ENCODE measurements at regions not wholly inside any gene's neighbourhood (a gene's known extent, or its start where the extent isn't known, plus 50 kb on each side); places are given as distances from the start of the nearest gene placed in this dataset.

DNA sequence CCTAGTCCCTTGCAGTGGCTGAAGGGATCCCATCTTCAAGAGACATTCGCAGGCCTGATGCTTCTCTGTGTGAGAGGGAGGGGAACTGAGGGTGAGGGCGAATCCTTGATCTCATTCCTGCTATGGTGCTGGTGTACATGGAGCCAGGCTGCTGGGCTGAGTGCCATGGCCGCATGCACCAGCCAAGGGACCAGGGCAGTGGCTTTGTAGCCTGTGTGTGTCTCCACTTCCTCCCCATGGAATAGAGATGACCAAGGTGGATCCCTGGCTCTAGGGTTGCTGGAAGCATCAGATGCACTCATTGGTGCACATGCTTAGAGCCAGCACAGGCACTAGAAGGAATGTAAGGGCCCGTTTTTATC is 195.0 kb downstream of the FOXL1 start:
- DNase-seq (ENCODE audit: low spot score): no peak

DNA sequence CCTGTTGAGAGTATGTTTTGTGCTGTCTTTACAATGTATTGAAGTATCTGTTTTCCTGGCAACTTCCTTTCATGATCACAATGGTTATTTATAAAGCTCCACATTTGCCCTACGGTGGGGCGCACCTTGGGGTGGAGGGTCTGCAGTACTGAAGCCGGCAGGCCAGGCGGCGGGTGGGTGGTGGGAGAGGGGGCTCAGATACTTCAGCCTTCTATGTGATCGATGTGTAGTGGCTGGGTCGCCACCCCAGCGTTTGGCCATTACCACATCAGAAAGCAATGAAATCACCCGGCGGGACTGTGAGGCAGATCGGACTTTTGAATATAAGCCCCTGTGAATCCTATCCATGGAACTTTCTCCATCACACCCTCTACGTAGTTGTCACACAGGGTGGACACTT is 196.6 kb downstream of the FOXL1 start:
- DNase-seq (ENCODE audit: low spot score): no peak

DNA sequence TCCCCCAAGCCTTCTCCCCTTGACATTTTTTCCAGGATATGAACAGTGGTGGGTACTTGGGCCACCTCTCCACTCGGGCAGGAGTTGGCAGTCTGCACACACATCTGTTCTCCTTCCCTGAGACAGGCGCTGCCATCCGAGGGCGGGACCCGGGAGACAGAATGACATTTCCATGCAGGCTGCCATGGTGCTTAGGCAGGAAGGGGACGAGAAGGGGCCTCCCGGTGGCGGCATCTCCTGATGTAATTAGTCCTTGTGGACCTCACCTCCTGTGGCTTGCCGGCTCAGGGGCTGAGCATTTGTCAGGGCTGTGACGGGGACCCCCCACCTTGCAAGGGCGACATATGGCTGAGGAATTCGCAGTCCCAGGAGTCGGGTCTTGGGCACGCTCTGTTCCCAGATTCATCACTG is 197.2 kb downstream of the FOXL1 start:
- no peak for DNase-seq (ENCODE audit: low spot score)

GRCh38 chr16:86777381-86777946 is 199.1 kb downstream of the FOXL1 start:
- no peak for DNase-seq (ENCODE audit: low spot score)

- no peak for DNase-seq (ENCODE audit: low spot score)
These were observed 199.9 kb downstream of the FOXL1 start for GRCh38 chr16:86778108-86778745.

DNA sequence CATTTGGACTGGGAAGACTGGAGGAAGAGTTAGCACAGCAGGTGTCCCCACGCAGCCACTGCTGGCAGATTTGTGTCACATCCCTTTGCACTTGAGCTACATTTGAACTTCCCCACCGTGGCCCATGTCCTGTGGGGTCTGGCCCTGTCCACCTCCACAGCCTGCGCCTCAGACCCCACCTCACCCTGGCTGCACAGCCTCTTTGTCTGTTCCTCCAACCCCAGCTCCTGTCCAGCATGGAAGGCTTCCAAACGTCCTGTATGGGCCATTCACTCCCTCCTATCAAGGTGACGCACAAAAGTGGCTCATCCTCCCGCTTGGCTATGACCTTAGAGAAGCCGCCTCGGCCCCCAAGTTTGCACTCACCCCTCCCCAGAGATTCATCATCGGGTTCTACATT is 200.6 kb downstream of the FOXL1 start:
- DNase-seq (ENCODE audit: low spot score): no peak

DNA sequence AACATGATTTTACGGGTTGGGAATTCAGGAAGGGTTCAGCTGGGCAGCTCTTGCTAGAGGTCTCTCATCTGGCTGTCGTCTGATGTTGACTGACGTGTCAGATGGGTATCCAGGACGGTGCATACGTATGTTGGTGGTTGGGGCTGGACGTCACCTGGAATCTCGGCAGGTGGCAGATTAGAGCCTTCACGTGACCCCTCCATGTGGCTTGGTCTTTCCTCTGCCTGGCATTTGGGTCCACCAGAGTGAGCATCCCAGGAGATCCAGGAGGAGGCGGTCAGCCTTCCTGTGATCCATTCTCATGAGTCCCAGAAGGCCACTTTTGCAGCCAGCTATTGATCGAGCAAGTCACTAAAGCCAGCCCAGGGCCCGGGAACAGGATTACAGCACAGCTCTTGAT is 202.7 kb downstream of the FOXL1 start:
- DNase-seq (ENCODE audit: low spot score): no peak

GRCh38 chr16:86783636-86784626 is 205.6 kb downstream of the FOXL1 start:
- DNase-seq (ENCODE audit: low spot score): peak; percentile 4

DNA sequence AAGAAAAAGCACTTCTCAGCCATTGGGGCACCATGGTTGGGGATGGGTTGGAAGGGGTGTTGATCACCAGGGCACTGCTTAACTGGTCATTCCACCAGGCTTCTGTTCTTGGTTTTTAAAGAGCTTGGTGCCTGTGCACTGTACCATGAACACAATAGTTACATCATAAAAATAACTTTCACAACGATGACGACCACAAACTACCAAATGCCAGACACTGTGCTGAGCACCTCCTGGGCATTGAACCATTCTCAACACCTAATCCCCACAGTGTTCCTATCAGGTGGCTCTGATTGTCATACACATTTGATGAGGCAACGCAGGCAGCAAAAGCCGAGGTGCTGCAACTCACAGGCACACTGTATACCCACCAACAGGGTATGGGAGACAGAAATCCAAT is 208.0 kb downstream of the FOXL1 start:
- no peak for DNase-seq (ENCODE audit: low spot score)

- no peak for DNase-seq (ENCODE audit: low spot score)
These were observed 208.6 kb downstream of the FOXL1 start for GRCh38 chr16:86786994-86787393.

DNA sequence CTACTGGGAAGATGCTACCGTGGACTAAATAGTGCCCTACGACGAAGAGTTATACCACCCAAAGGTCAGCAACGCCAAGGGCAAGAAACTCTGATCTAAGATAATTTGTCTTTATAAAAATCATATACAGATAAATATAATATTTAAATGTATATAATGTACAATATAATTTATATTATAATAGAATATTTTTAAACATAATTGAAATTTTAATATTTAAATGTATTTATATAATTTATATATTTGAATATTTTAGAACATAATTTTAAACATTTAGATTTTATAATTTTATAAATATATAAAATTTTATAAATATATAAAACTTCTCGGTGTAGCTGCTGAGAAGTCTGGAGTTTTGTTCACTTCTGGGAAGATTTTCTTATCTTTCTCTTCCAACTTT is 209.2 kb downstream of the FOXL1 start:
- DNase-seq (ENCODE audit: low spot score): no peak

- no peak for DNase-seq (ENCODE audit: low spot score)
These were observed 211.3 kb downstream of the FOXL1 start for GRCh38 chr16:86789621-86790051.

GRCh38 chr16:86791287-86792035 is 213.1 kb downstream of the FOXL1 start:
- DNase-seq (ENCODE audit: low spot score): no peak

DNA sequence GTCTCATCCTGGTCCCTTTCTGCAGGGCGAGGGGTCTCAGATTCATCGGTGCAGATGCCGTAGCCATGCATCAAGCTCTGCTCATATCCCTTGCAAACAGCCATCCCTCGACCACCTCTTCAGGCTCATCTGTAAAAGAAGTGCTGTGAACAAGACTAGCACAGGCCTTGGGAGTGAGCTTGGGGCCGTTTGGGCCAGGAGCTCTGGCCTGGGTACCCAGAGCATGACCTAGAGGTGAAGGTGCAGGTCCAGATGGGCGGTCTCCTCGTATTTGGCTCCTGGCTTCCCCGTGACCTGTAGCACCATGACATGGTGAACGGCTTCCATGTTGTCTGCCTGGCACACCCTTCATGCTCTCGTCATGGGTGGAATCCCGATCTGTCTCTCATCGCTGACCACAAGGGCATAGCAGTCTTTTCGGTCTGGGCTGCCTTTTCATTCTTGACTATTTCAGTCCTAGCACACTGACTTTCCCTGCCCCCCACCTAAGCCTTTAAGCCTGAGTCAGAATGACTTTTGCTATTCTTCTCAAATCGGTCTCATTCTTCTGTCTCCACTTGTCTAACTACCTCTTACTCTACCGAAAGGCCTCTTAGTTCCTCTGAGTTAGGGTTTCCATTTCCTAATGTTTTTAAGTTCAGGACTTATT is 216.0 kb downstream of the FOXL1 start:
- DNase-seq (ENCODE audit: low spot score): no peak

DNA sequence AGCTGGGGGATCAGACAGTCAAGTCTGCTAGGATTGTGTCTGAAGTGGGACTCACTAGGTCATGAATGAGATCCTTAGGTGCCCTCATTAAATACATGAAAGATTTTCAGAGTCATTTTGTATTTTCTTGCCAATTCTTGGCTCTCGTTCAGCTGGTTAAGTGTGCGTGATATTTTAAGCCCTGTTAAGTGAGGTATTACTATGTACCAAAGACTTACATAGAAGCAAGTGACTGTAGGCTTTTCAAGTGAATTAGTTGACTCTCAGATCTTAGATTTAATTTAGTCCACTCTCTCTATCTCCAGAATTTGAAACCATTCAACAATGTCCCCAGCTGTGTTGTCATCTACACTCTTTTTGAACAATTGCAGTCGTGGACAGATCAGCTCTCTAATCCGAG is 219.4 kb downstream of the FOXL1 start:
- no peak for DNase-seq (ENCODE audit: low spot score)

DNA sequence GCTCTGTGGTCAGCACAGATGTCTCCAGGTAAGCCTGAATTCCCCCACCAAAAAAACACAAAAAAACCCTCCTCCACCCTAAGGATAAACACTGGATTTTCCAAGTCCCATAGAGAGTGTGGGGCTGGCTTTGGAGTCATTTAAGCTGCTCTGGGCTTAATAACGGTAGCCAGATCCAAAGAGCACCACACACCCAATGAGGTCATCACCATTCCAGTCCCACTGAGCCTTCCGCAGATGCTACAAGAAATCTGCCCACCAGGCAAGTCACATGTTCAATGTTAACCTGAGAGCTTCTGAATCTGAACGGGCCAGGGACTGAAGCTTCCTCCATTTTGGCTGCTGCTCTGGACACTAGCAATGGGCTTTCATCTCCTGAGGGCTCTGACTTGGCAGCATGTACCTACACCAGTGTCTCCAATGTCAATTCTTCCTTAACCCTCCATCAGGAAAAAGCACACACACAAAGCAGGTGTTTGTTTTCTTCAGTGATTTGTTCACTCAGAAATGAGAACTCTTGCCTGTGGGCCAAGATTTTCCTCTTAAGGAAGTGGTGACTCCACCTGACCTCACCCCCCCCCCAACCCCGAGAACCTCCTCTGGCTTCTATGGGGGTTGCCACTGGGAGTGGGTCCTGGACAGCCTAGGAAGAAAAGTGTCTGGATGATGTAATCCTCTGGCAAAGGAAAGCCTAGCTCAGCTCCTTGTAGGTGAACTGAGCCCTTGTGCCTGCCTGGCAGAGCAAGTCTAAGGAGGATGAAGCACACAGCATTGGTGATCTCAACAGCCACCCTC is 220.1 kb downstream of the FOXL1 start:
- DNase-seq (ENCODE audit: low spot score): peak; percentile 11

- no peak for DNase-seq (ENCODE audit: low spot score)
These were observed 221.0 kb downstream of the FOXL1 start for GRCh38 chr16:86799367-86799766.

- no peak for DNase-seq (ENCODE audit: low spot score)
These were observed 222.5 kb downstream of the FOXL1 start for GRCh38 chr16:86800894-86801293.

DNA sequence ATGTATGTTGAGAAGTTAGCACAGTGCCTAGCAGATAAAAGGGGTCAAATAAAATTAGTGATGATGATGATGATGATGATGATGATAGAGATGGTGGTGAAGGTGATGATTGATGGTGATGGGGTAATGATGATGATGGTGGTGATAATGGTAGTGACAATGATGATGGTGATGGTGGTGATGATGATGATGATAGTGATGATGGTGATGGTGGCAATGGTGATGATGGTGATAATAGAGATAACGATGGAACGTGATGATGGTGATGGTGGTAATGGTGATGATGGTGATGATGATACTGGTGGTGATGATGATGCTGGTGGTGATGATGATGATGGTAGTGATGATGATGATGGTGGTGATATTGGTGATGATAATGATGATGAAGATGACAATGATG is 223.7 kb downstream of the FOXL1 start:
- DNase-seq (ENCODE audit: low spot score): no peak

DNA sequence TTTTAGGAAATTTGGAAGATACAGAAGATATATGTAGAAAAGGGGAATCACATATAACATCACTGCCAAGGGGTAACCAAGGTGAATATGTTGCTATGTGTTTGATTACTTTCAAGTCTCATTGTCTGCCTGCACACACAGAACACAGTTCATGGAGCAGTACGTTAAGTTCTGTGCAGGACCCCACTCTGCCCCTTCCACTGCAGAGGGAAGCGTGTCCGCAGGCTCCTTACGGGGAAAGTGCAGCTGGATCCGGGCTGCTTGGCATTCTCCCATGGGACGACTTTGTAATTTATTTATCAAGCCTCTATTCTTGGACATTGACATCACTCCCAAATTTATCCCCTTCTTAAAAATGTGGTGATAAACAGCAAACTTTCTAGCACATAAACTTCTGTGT is 226.8 kb downstream of the FOXL1 start:
- no peak for DNase-seq (ENCODE audit: low spot score)

All from LoVo (cell line).